Kidney (tissue), 13 donors: ENCODE measurements at regions not wholly inside any gene's neighbourhood (a gene's known extent, or its start where the extent isn't known, plus 50 kb on each side); places are given as distances from the start of the nearest gene placed in this dataset.

ENCODE experiments used
- DNase-seq, 5 donors: peaks; one replicate each; pipeline ENCODE4 v3.0.0-alpha.2; 2013 to 2020
- FAIRE-seq: peaks from 2 replicates; lab custom pipeline; 2012; peaks lifted over from hg19 to GRCh38; lab: Jason Lieb, UNC
- H3K27ac ChIP-seq, 2 donors: one replicate each; pipeline ENCODE4 v1.7.0; 2013; ENCODE audit warnings: low read depth in 2 of 2, low read length in 2 of 2, inconsistent platforms in 1 of 2
- H3K27me3 ChIP-seq: one replicate; pipeline ENCODE4 v1.7.1; 2013; ENCODE audit warnings: low read length, inconsistent platforms; ENCODE audit not compliant: control insufficient read depth, insufficient read depth
- H3K36me3 ChIP-seq, 3 donors: one replicate each; pipeline versions ENCODE4 v1.7.0 to v1.7.1; 2013; ENCODE audit warnings: low read length in 3 of 3, control low read depth in 1 of 3, inconsistent platforms in 1 of 3; ENCODE audit not compliant: insufficient read depth in 3 of 3, control insufficient read depth in 2 of 3
- H3K4me1 ChIP-seq, 3 donors: one replicate each; pipeline versions ENCODE4 v1.7.0 to v1.7.1; 2013; ENCODE audit warnings: low read length in 3 of 3, inconsistent platforms in 1 of 3, low read depth in 1 of 3; ENCODE audit not compliant: control insufficient read depth in 2 of 3, insufficient read depth in 2 of 3
- H3K4me3 ChIP-seq, 3 donors: one replicate each; pipeline versions ENCODE4 v1.7.0 to v1.8.1; 2013; ENCODE audit warnings: low read length in 3 of 3, control low read depth in 1 of 3, inconsistent platforms in 1 of 3
- H3K9ac ChIP-seq, 3 donors: one replicate each; pipeline versions ENCODE4 v1.7.0 to v1.7.1; 2013; ENCODE audit warnings: low read length in 3 of 3, control low read depth in 1 of 3, inconsistent platforms in 1 of 3
- H3K9me3 ChIP-seq, 3 donors: one replicate each; pipeline versions ENCODE4 v1.7.0 to v1.7.1; 2013; ENCODE audit warnings: low read length in 3 of 3, control low read depth in 1 of 3, inconsistent platforms in 1 of 3; ENCODE audit not compliant: control insufficient read depth in 2 of 3, insufficient read depth in 1 of 3
- intact Hi-C: fragments of 100-400 bp; cut with DNase I; formaldehyde crosslinking; loops from one replicate; pipeline ENCODE4 v1.11.1; 2022
- TF ChIP-seq, protein P1 (sequence below): IDR thresholded peaks from 3 replicates; pipeline ENCODE4 v1.5.1; 2012; ENCODE audit warnings: mild to moderate bottlenecking, moderate library complexity, borderline replicate concordance; ENCODE audit not compliant: insufficient read depth; ENCODE audit errors: extremely low read depth
- donor health status: control.
- donor health status: control.
- donor health status: control.
- donor health status: control.
- donor health status: control.
- donor health status: DM: yes; HTN: yes; CAD: no.
- donor health status: Normal renal cell carcinoma (clear cell type).

- FAIRE-seq: no peak
- H3K4me1 ChIP-seq: no peaks in the 10 kb centered on the region
- TF ChIP-seq, protein P1, sequence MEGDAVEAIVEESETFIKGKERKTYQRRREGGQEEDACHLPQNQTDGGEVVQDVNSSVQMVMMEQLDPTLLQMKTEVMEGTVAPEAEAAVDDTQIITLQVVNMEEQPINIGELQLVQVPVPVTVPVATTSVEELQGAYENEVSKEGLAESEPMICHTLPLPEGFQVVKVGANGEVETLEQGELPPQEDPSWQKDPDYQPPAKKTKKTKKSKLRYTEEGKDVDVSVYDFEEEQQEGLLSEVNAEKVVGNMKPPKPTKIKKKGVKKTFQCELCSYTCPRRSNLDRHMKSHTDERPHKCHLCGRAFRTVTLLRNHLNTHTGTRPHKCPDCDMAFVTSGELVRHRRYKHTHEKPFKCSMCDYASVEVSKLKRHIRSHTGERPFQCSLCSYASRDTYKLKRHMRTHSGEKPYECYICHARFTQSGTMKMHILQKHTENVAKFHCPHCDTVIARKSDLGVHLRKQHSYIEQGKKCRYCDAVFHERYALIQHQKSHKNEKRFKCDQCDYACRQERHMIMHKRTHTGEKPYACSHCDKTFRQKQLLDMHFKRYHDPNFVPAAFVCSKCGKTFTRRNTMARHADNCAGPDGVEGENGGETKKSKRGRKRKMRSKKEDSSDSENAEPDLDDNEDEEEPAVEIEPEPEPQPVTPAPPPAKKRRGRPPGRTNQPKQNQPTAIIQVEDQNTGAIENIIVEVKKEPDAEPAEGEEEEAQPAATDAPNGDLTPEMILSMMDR: no peak
- H3K27me3 ChIP-seq: no peaks in the 10 kb centered on the region
- intact Hi-C loops: no loop called here
- H3K27ac ChIP-seq: no peak overlapping the region
- no peak for DNase-seq
- H3K9ac ChIP-seq: no peak overlapping the region
- H3K36me3 ChIP-seq: no peaks in the 10 kb centered on the region
- H3K9me3 ChIP-seq: no peaks in the 10 kb centered on the region
- H3K4me3 ChIP-seq: no peak overlapping the region
Observed at GRCh38 chr5:6877986-6878828, 165.0 kb downstream of the TENT4A start.

GRCh38 chr5:6885581-6885980 lies 172.3 kb downstream of the TENT4A start:
- DNase-seq (no peak), FAIRE-seq (no peak)
- Histone ChIP-seq H3K4me3 (no peak overlapping the region), H3K9me3 (peaks cover 0 to 18% (median 0%) of the 10 kb centered on the region in 3 donors), H3K4me1 (no peaks in the 10 kb centered on the region), H3K27me3 (no peaks in the 10 kb centered on the region), H3K36me3 (no peaks in the 10 kb centered on the region), H3K27ac (no peak overlapping the region), H3K9ac (no peak overlapping the region)
- TF ChIP-seq, protein P1: no peak
- intact Hi-C loops: no loop called here

DNA sequence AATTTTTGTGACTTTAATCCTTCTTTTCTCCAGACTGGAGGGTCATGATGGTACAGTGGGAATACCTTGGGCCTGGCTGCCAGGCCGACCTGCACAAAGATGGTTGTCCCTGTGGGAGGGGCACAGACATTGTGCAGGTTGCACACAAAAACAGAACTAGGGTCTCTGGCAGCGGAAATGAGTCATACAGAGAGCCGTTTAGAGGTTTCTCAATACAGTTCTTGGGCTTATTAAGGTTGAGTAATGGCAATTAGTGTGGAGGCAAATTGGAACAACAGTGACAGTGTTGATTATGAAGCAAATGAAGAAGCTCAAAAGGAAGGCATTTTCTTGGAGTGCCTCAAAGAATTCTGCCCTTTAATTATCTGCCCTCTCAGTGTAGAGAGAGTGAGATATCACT lies 173.6 kb downstream of the TENT4A start:
- TF ChIP-seq, protein P1: no peak
- Histone ChIP-seq H3K27ac (no peak overlapping the region), H3K4me1 (no peaks in the 10 kb centered on the region), H3K9me3 (peaks cover 0 to 18% (median 0%) of the 10 kb centered on the region in 3 donors), H3K27me3 (no peaks in the 10 kb centered on the region), H3K9ac (no peak overlapping the region), H3K4me3 (no peak overlapping the region), H3K36me3 (no peaks in the 10 kb centered on the region)
- intact Hi-C loops: no loop called here
- FAIRE-seq (no peak), DNase-seq (no peak)
